Neural progenitor cell (in vitro differentiated cells): ENCODE measurements at regions not wholly inside any gene's neighbourhood (a gene's known extent, or its start where the extent isn't known, plus 50 kb on each side); places are given as distances from the start of the nearest gene placed in this dataset.

Source experiments
- DNase-seq: peaks from one replicate; pipeline ENCODE4 v3.0.0-alpha.2; 2016; ENCODE audit warnings: low spot score
- H2AFZ ChIP-seq: fragments of 200-600 bp; sonication (generic); replicated peaks from 2 replicates; pipeline ENCODE4 v1.6.1; 2016; ENCODE audit warnings: antibody characterized with exemption
- H3F3A ChIP-seq: fragments of 200-600 bp; sonication (generic); 2 replicates; pipeline ENCODE4 v1.6.1; 2016; ENCODE audit warnings: antibody characterized with exemption, low read depth
- H3K27ac ChIP-seq: fragments of 200-600 bp; sonication (generic); 2 replicates; pipeline ENCODE4 v1.5.1; 2016; ENCODE audit warnings: mild to moderate bottlenecking
- H3K27me3 ChIP-seq: fragments of 200-600 bp; sonication (generic); 2 replicates; pipeline ENCODE4 v1.6.1; 2016; ENCODE audit warnings: mild to moderate bottlenecking, moderate library complexity
- H3K36me3 ChIP-seq: fragments of 200-600 bp; sonication (generic); 2 replicates; pipeline ENCODE4 v1.5.1; 2016
- H3K4me1 ChIP-seq: fragments of 200-600 bp; sonication (generic); 2 replicates; pipeline ENCODE4 v1.6.1; 2016; ENCODE audit warnings: mixed run types
- H3K4me2 ChIP-seq: fragments of 200-600 bp; sonication (generic); 2 replicates; pipeline ENCODE4 v1.6.1; 2016
- H3K4me3 ChIP-seq: fragments of 200-600 bp; sonication (generic); 2 replicates; pipeline ENCODE4 v1.5.1; 2016
- H3K79me2 ChIP-seq: fragments of 200-600 bp; sonication (generic); 2 replicates; pipeline ENCODE4 v1.6.1; 2016; ENCODE audit warnings: low read depth
- H3K9ac ChIP-seq: fragments of 200-600 bp; sonication (generic); 2 replicates; pipeline ENCODE4 v1.6.1; 2016
- H3K9me3 ChIP-seq: fragments of 200-600 bp; sonication (generic); 2 replicates; pipeline ENCODE4 v1.5.1; 2016; ENCODE audit warnings: low read depth
- H4K20me1 ChIP-seq: fragments of 200-600 bp; sonication (generic); 2 replicates; pipeline ENCODE4 v1.6.1; 2016; ENCODE audit warnings: low read depth
- H3K27ac Mint-ChIP-seq: 3 replicates; pipeline ENCODE4 v1.8.0; 2021; ENCODE audit warnings: mixed read lengths
- H3K27me3 Mint-ChIP-seq: 2 replicates; pipeline ENCODE4 v1.8.0; 2022; ENCODE audit warnings: low read depth, mild to moderate bottlenecking, inconsistent platforms, moderate library complexity, mixed read lengths; ENCODE audit not compliant: insufficient read depth
- H3K36me3 Mint-ChIP-seq: 3 replicates; pipeline ENCODE4 v1.8.0; 2021; ENCODE audit warnings: mixed read lengths
- H3K4me1 Mint-ChIP-seq: 3 replicates; pipeline ENCODE4 v1.8.0; 2021; ENCODE audit warnings: mixed read lengths
- H3K4me3 Mint-ChIP-seq: 3 replicates; pipeline ENCODE4 v1.8.0; 2021; ENCODE audit warnings: mild to moderate bottlenecking, moderate library complexity, mixed read lengths
- H3K9me3 Mint-ChIP-seq: 3 replicates; pipeline ENCODE4 v1.8.0; 2020; ENCODE audit warnings: mixed read lengths
- EZH2 ChIP-seq: fragments of 200-600 bp; sonication (generic); IDR thresholded peaks from 2 replicates; pipeline ENCODE4 v1.6.1; 2017; ENCODE audit warnings: antibody characterized with exemption, mild to moderate bottlenecking, moderate library complexity
- EZH2phosphoT487 ChIP-seq: fragments of 200-600 bp; sonication (generic); IDR thresholded peaks from 2 replicates; pipeline ENCODE4 v1.6.1; 2017; ENCODE audit warnings: antibody characterized with exemption
- TF ChIP-seq, protein P1 (sequence below): fragments of 200-600 bp; sonication (generic); IDR thresholded peaks from 2 replicates; pipeline ENCODE4 v1.5.1; 2017; ENCODE audit warnings: antibody characterized with exemption, mild to moderate bottlenecking

DNA sequence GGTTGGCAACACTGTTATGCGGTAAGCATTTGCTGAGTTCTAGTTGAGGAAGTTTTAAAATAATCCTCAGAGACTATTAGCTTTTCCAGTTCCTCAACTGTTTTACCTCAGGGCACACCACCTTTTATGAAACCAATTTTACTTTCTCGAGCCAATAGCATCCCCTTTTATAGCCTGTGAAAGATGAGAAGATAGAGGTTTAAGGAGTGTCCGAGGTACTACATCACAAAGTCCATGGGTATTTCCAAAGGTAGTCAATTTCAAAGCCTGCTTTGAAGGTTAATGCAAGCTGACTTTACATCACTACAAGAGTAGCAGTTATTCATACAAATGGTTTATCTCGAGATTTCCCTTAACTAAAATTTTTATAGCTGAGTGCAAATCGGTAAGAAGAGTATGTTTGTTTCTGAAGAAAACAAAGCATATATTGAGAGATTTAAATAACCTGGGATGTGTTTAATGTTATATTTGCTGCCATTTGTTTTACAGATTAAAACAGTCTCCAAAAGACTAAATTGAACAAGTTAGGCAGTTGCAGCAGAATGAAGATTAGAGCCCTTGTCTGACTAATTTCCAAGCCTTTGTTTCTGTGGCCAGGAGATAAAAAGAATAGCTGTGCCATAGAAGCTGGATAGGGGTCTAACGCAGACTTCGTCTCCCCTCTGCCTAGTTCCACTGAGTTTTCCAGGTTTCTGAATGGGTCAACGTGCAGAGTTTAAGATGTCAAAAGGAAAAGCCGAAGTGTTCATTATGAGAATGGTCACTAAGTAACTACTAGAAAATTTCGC lies 74.7 kb upstream of the TRPC4 start:
- Histone ChIP-seq H2AFZ (peak overlapping the region; percentile 83), H3K27ac (no peak overlapping the region)
- H3K27ac Mint-ChIP-seq, result peak overlapping the region; percentile 36

DNA sequence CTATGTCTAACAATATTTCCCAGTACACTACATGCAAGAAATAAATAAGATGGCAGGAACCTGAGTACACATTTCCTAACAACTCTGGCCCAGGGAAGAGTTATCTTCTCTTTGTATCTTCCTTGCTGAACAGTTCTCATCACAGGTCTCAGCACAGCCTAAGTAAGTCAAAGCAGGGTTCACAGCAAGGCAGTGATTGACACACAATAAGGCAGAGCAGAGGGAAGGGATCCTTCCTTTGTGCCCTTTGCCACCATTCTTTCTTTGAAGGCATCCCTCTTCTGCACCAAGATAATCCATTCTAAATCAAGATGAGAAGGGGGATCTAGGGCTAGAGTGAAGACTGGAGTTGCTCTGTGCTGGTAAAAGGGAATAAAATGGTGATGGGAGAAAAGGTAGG lies 73.4 kb upstream of the TRPC4 start:
- Histone ChIP-seq H3F3A (peaks cover 36% of the 10 kb centered on the region), H3K4me2 (peak overlapping the region; percentile 62), H3K9me3 (no peaks in the 10 kb centered on the region), H3K9ac (no peak overlapping the region), H4K20me1 (no peaks in the 10 kb centered on the region), H3K36me3 (no peaks in the 10 kb centered on the region), H3K4me1 (peaks cover 45% of the 10 kb centered on the region), H3K27me3 (no peaks in the 10 kb centered on the region), H3K79me2 (no peaks in the 10 kb centered on the region), H2AFZ (no peak overlapping the region), H3K4me3 (no peak overlapping the region), H3K27ac (peak overlapping the region; percentile 68)
- H3K9me3 Mint-ChIP-seq, result no peaks in the 10 kb centered on the region
- peak overlapping the region; percentile 73 for H3K27ac Mint-ChIP-seq
- H3K4me1 Mint-ChIP-seq, result peaks cover 14% of the 10 kb centered on the region
- H3K36me3 Mint-ChIP-seq, result no peaks in the 10 kb centered on the region
- no peaks in the 10 kb centered on the region for H3K27me3 Mint-ChIP-seq
- DNase-seq, result peak; percentile 74
- TF ChIP-seq EZH2phosphoT487 (no peak), EZH2 (no peak)
- TF ChIP-seq, protein P1, sequence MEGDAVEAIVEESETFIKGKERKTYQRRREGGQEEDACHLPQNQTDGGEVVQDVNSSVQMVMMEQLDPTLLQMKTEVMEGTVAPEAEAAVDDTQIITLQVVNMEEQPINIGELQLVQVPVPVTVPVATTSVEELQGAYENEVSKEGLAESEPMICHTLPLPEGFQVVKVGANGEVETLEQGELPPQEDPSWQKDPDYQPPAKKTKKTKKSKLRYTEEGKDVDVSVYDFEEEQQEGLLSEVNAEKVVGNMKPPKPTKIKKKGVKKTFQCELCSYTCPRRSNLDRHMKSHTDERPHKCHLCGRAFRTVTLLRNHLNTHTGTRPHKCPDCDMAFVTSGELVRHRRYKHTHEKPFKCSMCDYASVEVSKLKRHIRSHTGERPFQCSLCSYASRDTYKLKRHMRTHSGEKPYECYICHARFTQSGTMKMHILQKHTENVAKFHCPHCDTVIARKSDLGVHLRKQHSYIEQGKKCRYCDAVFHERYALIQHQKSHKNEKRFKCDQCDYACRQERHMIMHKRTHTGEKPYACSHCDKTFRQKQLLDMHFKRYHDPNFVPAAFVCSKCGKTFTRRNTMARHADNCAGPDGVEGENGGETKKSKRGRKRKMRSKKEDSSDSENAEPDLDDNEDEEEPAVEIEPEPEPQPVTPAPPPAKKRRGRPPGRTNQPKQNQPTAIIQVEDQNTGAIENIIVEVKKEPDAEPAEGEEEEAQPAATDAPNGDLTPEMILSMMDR, result no peak
- H3K4me3 Mint-ChIP-seq, result no peak overlapping the region

More for the DNA sequence above, 74.7 kb upstream of the TRPC4 start:
- Histone ChIP-seq H3K79me2 (no peaks in the 10 kb centered on the region), H3K4me3 (no peak overlapping the region), H3K9ac (no peak overlapping the region), H3K4me1 (peaks cover 45% of the 10 kb centered on the region), H3K9me3 (no peaks in the 10 kb centered on the region), H3K27me3 (no peaks in the 10 kb centered on the region), H3K4me2 (peak overlapping the region; percentile 8), H4K20me1 (no peaks in the 10 kb centered on the region), H3F3A (peaks cover 36% of the 10 kb centered on the region), H3K36me3 (no peaks in the 10 kb centered on the region)
- H3K36me3 Mint-ChIP-seq, result no peaks in the 10 kb centered on the region
- no peak for DNase-seq
- H3K4me3 Mint-ChIP-seq, result no peak overlapping the region
- peaks cover 14% of the 10 kb centered on the region for H3K4me1 Mint-ChIP-seq
- no peaks in the 10 kb centered on the region for H3K9me3 Mint-ChIP-seq
- no peaks in the 10 kb centered on the region for H3K27me3 Mint-ChIP-seq
- TF ChIP-seq, protein P1, result no peak
- TF ChIP-seq EZH2 (no peak), EZH2phosphoT487 (no peak)

DNA sequence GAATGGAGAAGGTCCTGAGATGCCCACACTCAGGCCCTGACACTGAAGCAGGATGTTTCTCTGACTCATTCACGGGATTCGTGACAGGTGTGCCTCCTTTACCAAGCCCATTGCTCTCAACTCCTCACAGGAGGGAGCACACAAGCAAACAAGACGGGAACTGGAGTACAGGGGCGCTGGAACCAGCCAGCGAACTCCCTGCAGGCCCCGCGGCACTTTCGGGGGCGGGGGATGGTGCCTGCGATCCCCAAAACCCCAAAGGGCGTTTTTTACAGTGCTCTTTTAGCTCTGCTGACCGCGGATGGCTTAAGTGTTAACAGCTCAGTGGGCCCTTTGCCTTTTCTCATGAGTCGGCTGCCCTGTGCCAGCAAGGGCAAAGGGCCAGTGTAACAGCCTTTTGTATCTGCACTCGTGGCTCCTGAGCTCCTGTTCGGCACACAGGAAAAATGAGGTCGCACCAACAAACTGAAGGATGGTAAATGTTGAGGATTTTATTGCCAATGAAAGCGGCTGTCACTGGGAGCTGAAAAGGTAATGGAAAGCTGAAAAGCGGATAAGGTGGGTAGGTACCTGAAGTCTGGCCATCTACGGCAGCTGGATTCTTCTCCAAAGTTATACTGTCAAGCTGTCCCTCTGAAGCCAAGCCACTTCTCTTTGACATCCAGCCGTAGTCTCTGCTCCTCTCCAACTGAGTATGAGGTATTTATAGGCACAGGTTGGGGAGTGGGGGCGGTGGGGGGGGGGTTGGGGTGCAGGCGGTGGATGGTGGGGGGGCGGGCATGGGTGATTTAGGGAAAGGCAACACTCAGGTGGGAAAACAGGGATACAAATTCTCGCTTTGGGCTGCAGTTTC lies 65.0 kb upstream of the TRPC4 start:
- Mint-ChIP-seq H3K4me3 (no peak overlapping the region), H3K36me3 (no peaks in the 10 kb centered on the region), H3K9me3 (no peaks in the 10 kb centered on the region), H3K27ac (no peak overlapping the region), H3K27me3 (peaks cover 2% of the 10 kb centered on the region), H3K4me1 (peaks cover 4% of the 10 kb centered on the region)
- H3K9ac ChIP-seq, result no peak overlapping the region
- no peaks in the 10 kb centered on the region for H3K27me3 ChIP-seq
- TF ChIP-seq, protein P1, result no peak
- TF ChIP-seq EZH2phosphoT487 (no peak), EZH2 (no peak)
- peak; percentile 2 for DNase-seq
- H3K4me1 ChIP-seq, result peaks cover 13% of the 10 kb centered on the region
- no peak overlapping the region for H3K4me2 ChIP-seq
- no peaks in the 10 kb centered on the region for H3K9me3 ChIP-seq
- H4K20me1 ChIP-seq, result no peaks in the 10 kb centered on the region
- H3K27ac ChIP-seq, result no peak overlapping the region
- H3K36me3 ChIP-seq, result no peaks in the 10 kb centered on the region
- H3K4me3 ChIP-seq, result no peak overlapping the region
- H3F3A ChIP-seq, result no peaks in the 10 kb centered on the region
- H2AFZ ChIP-seq, result peak overlapping the region; percentile 49
- no peaks in the 10 kb centered on the region for H3K79me2 ChIP-seq
